Body of pancreas (tissue), 4 donors: ENCODE measurements at regions not wholly inside any gene's neighbourhood (a gene's known extent, or its start where the extent isn't known, plus 50 kb on each side); places are given as distances from the start of the nearest gene placed in this dataset.

Experiments used
- POLR2A ChIP-seq, 3 donors: fragments of 450-650 bp; IDR thresholded peaks; one replicate each; pipeline ENCODE4 v1.6.1; 2016; ENCODE audit warnings: antibody characterized with exemption in 3 of 3, mild to moderate bottlenecking in 2 of 3
- TF ChIP-seq, protein P1 (sequence below), 7 experiments: fragments of 450-650 bp in 4 of 7; fragments of 200-600 bp in 3 of 7; sonication (generic) in 3 of 7; IDR thresholded peaks; one replicate each; pipeline ENCODE4 v1.5.1; 2016 to 2019; ENCODE audit warnings: antibody characterized with exemption in 7 of 7

DNA sequence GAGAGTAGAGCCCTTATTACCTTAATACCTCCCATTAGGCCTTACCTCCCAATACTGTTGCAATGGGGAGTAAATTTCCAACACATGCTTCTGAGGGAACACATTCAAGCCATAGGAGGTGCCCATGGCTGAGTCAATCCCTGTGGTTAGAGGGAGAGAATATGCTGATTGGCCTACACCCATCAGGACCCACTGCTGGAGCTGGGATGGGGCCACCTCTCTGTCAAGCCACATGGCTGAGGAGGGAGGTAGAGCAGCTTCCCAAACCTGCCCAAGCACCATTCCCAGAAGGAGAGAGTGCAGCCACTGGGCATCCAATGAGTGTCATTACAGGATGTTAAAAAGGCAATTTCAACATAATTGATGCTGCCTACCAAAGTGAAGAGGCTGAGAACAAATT, 228.1 kb downstream of the C1orf94 start:
- no peak for TF ChIP-seq POLR2A (IDR thresholded peaks at IDR 0.05)
- TF ChIP-seq, protein P1, sequence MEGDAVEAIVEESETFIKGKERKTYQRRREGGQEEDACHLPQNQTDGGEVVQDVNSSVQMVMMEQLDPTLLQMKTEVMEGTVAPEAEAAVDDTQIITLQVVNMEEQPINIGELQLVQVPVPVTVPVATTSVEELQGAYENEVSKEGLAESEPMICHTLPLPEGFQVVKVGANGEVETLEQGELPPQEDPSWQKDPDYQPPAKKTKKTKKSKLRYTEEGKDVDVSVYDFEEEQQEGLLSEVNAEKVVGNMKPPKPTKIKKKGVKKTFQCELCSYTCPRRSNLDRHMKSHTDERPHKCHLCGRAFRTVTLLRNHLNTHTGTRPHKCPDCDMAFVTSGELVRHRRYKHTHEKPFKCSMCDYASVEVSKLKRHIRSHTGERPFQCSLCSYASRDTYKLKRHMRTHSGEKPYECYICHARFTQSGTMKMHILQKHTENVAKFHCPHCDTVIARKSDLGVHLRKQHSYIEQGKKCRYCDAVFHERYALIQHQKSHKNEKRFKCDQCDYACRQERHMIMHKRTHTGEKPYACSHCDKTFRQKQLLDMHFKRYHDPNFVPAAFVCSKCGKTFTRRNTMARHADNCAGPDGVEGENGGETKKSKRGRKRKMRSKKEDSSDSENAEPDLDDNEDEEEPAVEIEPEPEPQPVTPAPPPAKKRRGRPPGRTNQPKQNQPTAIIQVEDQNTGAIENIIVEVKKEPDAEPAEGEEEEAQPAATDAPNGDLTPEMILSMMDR (IDR thresholded peaks at IDR 0.05), result no peak
